Ammon's horn (tissue), 1 donor: ENCODE measurements at regions not wholly inside any gene's neighbourhood (a gene's known extent, or its start where the extent isn't known, plus 50 kb on each side); places are given as distances from the start of the nearest gene placed in this dataset.

ENCODE experiments used
- DNase-seq: peaks from one replicate; pipeline ENCODE4 v3.0.0-alpha.2; 2016; ENCODE audit warnings: low spot score

DNA sequence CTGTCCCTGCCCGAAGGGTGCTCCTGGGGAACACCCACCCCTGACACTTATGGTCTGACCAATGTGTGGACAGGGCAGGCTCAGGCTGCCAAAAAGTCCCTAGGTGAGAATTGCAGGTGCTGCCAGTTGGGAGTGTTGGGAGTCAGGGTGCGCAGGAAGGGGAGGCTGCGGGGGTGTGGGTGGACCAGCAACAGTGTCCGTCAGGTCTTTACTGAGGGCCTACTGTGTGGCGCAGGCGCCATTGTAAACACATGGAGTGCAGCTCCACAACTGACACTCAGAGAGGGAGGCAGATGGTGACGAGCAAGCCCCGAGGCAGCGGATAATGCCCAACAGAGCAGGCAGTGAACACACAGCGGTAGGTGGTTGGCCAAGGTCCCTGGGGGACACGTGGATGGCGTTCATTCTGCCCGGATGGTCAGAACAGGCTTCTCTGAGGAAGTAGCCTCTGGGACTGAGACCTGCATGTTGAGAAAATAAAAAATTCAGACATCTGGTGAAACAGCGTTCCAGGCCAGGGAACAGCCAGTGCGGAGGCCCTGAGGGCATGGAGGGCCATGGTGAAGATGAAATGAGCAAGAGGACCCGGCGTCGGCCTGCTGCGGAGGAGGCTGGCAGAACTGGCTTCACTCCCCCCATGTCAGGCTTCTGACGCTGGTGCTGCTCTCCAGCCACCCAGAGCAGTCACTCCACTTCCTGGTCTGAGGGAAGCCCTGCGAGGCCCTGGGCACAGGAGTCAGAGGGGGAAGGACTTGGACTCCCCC is 136.2 kb upstream of the ZBTB40 start:
- DNase-seq: no peak

DNA sequence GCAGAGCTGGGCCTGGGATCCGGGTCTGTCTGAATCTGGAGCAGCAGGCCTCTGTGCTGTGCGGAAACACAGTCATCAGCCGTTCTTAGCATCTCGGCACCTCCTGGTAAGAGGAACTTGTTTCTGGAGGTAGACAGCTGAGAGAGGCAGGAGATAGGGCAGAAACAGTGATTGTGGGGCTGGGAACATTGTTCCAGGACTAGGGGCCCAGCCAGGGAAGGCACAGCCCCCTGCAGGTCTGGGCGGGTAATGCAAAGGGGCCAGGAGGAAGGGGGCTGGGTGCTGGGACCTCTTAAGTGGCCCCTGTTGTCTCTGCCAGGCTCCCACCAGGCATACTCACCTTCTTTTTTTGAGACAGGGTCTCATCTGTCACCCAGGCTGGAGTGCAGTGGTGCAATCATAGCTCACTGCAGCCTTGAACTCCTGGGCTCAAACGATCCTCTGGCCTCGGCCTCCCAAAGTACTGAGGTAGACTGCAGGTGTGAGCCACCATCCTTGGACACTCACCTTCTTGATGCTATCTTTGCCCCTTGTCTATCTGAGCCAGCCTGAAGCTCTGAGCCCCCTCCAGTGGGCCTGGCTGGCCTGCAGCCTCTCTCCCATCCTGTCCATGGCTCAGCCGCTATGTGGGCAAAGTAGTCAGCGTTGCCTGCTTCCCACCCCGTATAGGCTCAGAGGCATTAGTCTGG is 134.3 kb upstream of the ZBTB40 start:
- DNase-seq: no peak

DNA sequence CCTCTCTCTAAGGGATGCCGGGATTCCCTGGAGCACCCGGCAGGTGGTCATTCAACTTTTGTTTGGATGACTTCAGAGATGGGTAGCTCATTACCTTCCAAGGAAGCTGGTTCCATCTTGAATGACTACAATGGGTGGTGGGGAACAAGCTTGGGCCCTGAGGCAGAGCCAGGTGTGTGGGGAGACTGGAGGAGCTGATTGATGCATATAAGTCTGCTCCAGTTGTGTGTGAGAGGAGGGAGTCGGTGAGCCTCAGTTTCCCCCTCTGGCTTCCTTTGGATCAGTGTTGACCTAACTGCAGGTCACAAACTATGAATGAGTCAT is 133.8 kb upstream of the ZBTB40 start:
- DNase-seq: no peak

DNA sequence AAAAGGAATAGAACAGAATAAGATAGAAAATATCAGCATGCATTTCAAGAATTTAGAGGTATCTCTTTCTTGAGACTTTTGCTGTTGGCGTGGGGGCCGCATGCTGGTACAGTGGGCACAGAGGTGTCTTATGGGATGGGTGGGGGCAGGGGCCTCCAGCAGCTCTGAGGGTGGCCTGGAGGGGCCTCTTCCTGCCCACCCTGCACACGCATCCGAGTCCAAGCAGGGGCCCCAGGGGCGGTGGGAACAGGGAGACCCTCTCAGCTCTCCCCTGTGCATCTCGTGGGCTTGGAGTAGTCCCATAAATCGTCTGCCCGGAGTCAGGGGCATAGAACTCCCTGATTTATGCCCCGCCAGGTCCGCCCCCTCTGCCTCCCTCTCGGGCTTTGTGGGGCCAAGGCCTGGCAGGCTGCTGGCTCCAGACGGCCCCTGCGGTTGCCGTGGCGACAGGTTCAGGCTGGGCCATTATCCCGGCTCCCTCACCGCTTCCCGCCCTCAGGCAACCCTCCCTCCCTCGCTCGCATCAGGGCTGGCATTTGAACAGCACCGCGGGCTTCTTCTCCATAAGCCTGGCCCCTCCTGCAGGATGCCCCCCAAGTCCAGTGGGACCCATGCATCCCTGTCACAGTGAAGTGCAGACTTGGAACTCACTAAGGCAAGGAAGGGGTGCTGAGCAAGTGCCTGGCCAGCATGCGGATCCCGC is 133.2 kb upstream of the ZBTB40 start:
- peak; percentile 71 for DNase-seq

DNA sequence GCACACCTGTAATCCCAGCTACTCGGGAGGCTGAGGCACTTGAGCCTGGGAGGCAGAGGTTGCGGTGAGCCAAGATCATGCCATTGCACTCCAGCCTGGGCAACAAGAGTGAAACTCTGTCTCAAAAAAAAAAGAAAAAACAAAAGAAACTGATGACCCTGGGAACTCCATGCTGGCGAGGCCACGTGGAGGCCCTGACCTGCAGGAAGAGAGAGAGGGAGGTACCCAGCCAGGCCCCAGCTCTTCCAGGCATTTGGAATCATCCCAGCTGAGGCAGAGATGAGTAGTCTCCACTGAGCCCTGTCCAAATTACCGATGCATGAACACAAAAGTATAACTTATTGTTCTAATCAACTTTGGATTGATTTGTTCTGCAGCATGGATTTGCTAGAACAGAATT is 132.0 kb upstream of the ZBTB40 start:
- no peak for DNase-seq

DNA sequence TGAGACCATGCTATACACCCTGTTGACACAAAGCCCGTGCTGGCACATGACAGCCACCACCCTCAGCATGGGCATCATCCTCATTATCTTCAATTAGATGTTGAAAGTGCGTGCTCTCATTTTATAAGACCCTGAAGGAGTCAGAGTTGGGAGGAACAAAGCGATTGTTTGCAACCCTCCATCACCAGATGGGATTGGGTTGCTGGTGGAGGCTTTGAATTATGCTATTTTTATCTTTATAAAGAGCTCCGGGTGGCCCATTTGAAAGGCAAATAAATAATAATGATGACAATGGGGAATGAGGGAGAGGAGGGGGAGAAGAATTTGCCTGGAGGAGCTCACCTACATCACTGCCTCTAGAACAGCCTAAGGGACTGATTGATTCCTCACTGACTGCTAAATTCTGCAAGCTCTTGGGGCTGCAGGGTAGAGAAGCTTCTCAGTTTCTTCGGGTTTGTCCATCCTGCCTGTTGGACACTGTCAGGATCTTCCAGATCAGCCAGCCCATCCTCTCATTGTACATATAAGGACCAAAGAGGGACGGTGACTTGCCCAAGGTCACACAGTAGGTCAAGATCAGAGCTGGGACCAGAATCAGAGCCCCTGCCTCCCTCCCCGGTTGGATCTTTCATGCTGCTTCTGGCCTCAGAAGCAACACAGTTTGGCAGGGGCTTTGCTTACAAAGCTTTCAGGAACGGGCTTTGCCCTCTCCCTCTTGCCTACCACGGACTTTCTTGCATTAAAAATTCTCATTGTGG is 130.9 kb upstream of the ZBTB40 start:
- no peak for DNase-seq

DNA sequence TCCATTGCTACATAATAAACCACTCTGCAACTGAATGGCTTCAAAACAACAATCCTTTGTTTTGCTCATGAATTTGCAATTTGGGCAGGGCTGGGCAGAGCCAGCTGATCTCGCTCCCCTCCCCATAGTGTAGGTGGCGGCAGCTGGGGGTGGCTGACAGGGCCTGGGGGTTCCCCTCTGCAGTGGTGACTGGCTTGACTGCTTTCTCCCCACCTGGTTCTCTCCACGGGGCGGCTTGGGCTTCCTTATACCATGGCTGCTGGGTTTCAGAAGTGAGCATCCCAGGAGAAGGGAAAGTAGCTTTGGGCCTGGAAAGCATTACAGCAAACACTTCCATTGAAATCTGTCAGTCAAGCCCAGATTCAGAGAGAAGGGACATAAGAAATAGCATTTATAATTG is 129.7 kb upstream of the ZBTB40 start:
- no peak for DNase-seq

DNA sequence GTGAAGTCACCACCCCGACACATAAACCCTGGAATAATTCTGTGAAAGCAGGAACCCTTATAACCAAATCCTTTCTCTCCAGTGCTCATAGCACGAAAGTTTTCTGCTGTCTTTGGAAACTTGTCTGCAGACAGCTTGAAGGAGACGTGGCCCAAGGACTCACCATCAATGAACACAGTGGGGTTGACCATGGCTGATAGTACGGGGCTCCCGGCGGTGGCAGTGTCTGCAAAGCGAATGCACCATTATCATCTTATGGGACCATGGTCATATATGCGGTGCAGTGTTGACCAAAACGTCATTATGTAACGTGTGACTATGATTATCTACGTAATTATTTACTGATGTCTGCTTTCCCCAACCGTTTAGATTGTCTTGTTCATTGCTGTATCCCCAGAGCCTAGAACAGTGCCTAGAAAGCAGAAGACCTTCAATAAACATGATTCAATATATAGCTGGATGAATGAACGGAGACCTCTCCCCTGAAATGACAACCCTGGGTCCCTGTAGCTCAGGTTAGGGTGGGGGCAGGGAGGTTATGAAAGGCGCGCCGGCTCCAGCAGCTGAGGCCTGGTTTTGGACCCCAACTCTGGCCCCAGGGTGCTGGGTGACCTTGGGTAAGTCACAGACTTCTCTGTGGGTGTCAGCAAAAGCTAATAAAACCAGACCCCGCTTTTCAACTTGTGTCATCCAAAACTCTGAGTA is 128.4 kb upstream of the ZBTB40 start:
- no peak for DNase-seq

DNA sequence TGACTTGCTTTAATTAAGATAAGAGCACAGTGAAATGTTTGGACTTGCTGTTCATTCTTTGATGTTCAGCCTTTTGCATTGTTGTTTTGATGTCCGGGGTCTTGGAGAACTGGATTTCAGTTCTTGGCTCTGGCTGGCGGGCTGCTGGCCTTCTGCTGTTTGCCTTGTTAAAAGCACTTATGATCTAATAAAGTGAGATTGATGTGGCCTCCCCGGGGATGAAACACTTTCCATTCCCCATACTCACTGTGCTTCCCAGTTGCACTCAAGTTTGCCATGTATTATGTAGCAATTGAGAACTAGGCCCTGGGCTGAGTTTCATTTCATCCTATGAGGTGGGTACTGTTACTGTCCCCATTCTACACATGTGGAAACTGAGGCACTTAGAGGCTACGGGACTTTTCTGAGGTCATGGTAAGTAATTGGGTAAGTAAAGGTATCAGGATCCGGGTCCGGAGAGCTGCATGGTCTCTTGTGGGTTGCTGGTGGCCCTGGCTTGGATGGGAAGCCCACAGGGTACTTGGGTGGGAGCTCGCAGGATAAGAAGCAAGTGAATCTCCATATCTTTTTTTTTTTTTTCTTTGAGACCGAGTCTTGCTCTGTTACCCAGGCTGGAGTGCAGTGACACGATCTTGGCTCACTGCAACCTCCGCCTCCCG is 127.7 kb upstream of the ZBTB40 start:
- DNase-seq: no peak

DNA sequence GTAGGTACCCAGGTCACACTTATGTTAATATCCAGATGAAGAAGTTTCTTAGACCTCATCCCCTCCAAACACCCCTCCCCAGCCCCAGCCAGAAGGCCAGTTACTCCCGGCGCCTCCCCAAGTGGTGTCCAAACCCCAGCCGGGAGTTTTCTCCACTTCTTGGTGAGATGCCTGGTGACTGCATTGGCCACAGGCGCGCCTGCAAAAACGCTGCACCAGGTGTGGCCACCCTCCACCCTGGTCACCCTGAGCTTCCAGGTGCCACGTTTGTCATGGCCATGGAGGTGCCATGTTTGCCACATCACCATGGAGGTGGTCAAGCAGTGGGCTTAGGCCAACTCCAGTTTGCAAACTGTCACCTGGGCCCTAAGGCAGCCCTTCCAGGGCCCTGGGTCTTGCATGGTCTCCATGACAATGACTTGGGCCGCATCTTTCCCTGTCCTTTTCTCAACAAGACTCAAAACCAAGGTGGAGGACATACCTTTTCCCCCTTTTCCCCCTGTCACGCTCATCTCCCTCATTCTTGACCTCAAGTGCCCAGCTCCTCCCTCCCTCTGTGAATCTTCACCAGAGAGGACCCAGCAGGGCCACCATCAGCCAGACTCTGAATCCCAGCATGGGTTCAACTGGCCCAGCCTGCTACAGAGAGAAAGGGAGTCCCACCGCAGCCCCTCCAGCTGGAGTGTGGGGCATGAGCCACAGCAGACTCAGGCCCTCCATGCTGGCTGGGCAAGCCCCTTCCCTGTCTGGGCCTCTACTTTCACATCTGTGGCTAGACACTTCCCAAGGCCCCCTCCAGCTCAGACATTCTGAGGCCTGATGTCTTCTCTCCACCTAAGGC is 125.9 kb upstream of the ZBTB40 start:
- no peak for DNase-seq

DNA sequence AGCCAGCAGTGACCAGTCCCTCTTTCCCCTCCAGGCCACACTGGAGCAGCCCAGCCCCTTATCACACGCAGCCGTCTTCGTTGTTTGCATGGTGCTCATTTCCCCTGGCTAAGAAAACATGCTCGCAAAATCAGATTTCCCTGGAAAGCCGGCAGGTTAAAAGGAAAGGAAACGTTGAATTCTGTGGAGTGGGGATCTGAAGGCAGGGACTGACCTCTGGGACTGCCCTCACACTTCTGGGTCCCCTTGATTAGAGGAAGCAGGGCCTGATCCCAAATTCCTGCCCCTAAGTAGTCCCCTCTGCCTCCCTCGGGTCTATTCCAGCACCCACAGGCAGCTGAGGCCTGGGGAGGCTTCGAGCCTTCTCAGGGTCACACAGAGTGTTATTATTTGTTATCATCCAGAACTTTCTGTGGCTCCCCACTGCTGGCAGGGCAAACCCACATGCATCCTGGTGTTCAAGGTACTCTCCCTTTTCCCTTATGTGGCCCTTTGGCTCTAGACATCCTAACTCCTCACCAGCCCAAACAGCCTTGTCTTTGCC is 125.2 kb upstream of the ZBTB40 start:
- no peak for DNase-seq

DNA sequence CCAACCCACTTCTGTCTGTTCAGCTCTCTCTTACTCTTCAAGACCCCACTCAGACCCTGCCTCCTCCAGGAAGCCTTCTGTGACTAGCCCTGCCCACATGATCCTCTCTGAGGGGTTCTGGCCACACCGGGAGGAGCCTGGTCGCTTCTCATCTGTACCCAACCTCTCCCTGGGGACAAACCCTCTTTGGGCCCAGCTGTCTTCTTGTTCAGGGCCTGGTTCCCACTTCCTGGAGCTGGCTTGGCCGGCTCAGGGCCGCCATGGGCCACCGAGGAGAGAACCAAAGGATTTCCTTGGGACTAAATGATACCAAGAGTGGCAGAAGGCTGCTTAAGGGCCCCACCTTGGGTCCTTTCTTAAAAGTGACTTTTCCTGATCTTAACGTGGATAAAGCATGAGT is 124.7 kb upstream of the ZBTB40 start:
- DNase-seq: no peak

DNA sequence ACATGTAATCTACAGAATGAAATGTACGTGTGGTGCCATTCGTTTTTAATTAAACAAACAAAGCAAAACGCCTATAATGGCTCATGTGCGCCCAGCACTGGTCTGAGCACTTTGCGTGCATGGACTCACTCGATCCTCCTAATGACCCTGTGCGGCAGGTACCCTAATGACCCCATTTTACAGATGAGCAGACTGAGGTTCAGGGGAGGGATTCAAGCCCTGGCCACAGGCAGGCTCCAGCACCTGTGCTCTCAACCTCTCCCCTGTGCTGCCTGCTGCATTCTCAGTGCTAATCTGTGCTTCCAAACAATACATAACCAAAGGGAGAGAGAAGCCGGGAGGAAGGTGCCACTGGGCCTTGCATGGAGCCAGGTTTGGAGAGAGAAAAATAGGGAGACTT is 124.2 kb upstream of the ZBTB40 start:
- DNase-seq: no peak

DNA sequence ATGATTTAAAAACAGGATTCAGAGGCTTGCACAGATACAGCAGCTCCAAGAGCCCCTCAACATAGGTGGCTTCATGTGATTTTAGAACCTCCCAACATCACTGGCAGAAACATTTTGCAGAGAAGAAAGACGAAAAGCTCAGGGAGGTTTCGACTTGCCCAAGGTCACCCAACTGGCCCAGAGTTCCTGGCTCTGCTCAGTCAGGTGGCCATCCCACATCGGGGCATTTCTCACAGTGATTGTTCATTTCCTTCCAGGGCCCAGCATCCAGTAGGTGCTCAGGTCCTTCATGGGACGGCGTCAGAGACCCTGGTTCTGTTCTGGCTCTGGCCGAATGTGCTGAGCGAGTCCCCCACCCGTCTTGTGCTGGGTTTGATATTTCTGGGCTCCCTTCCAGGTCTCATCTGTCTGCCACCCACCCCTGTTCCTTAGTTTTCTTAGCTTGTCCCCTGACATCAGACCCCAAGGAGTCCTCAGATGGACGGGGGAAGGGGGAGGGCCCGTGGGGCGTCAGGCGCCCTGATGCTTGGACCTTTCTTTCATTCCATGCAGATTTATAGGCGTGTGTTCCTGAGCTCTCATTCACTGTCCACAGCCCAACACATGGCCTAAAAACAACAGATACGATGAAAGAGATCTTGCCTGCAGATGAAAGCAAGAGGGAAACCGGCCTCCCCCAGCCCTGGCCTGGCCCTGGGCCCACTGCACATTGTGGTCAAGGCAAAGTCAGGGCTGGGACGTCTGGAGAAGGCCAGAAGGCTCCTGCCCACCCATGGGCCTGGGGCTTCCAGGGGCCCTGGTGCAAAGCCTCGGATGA is 123.1 kb upstream of the ZBTB40 start:
- no peak for DNase-seq

DNA sequence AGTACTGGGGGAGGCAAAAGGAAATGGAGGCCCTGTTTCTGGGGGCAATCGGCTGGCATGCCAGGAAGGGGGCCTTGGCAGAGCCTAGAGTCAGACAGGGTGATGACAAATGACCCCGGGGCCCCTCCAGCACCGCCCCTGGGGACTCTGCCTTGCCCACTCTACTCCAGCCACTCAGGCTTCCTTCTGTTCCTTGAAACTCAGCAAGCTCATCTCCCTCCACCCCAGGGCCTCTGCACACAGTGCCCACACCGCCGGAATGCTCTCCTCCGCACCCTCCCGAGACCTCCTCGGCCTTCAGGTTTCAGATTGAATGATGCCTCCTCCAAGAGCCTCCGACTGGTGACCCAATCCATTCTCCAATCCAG is 122.5 kb upstream of the ZBTB40 start:
- no peak for DNase-seq

DNA sequence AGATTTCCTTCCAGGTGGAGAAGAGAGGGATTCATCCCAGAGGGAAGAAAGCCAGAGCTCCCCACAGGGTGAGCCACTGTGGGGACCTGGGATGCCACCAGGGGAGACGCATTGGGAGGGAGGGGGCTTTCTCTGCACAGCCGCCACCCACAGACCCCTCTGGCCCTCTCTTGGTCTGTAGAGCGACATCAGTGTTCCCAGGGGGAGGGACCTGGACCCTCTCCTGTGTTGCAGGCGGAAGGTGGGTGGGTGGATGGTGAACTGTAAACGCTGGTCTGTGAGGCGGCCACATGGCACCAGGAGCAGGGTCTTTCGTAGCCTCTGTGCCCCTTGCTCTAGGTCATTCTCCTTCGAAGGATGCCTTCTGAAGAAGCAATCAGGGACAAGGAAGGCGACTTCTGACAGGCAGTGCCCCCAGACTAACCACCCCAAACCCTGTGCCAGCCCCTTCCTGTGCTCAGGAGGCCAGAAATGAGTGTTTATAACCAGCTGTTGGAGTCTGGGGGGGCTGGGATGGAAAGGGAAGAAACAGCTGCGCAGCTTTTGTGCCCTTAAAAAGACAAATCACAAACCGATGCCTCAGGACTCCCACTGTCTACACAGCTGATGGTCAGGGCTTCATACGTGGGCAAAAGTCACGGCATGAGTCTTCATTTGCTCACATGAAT is 121.4 kb upstream of the ZBTB40 start:
- no peak for DNase-seq

DNA sequence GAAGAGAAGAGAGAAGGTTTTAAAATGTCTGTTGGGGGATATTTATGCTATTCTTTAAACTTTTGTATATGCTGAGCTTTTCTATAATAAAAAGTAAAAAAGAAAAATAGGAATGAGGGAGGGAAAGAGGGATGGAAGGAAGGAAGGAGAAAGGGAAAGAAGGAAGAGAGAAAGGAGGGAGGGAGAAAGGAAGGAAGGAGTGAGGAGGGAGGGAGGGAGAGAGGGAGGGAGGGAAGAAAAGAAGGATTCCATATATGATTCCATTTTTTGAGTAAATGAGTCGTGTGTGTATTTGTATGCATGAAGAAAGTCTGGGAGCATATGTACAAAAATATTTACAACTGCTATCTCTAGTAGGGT is 120.9 kb upstream of the ZBTB40 start:
- no peak for DNase-seq

DNA sequence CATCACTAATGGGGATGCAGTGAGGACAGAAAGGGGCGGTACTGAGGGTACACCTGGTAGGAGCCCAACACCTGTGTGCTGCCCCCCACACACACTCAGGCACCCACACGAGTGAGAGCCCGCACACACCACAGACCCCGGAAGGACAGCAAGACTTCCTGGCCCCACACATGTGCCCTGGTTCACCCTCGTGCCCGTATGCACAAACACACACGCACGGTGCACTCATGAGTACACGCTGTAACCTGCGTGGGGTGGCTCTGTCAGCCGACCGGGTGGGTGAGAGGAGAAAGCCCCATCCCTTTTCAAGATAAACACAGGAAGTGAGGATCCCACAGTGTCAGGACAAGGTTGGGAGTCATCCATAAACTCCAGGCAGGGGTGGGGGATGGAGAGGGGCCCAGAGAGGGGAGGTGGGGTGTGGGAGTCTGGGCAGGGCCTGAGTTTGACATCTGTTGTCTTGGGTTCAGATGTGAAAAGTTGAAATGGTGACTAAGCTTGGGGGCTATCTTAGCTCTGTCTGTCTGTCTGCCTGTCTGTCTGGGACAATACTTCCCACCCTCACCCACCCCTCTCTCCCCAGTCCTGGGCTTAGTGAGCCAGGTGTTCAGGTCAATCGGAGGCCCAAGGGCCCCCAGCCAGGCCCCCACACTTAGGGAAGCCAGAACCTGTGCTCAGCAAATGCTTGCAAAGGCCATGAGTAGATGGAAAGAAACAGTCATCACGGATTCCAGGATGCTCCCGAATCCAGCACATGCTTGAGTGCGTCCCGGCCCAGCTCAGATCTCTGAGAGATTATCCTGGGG is 119.8 kb upstream of the ZBTB40 start:
- DNase-seq: no peak
